K562 (cell line): ENCODE measurements at regions not wholly inside any gene's neighbourhood (a gene's known extent, or its start where the extent isn't known, plus 50 kb on each side); places are given as distances from the start of the nearest gene placed in this dataset.

Experiments used
- ATAC-seq: fragments of 200-7000 bp; cut with Tn5 transposase; 3 replicates; pipeline ENCODE4 v1.9.1; 2020; ENCODE audit warnings: moderate library complexity
- BruUV-seq: library from RNA; stranded (reverse); fragments of 400-500 nt; replicated peaks from 2 replicates; lab custom pipeline; 2021; lab: Mats Ljungman, UMichigan
- CTCF ChIA-PET: fragments of 300-600 bp; formaldehyde crosslinking; extraction: SDS; loops from one replicate; lab custom pipeline; 2021; ENCODE audit warnings: low intra/inter-chr PET ratio; lab: Yijun Ruan, JAX
- POLR2A ChIA-PET: fragments of 300-600, 350-650 bp; sonication (Branson Sonifier 250); formaldehyde crosslinking; extraction: SDS; loops from one replicate; lab custom pipeline; 2021; ENCODE audit warnings: antibody characterized with exemption, inconsistent platforms; lab: Yijun Ruan, JAX
- DNase-seq, 4 experiments: peaks; one replicate each; pipeline versions ENCODE4 v3.0.0 to v3.0.0-alpha.2; 2011 to 2018; ENCODE audit warnings: low spot score in 3 of 4, mixed read lengths in 3 of 4; ENCODE audit errors: extremely low read depth in 1 of 4
- FAIRE-seq: peaks from 2 replicates; lab custom pipeline; 2011; peaks lifted over from hg19 to GRCh38; lab: Jason Lieb, UNC
- H2AFZ ChIP-seq: 2 replicates; pipeline ENCODE4 v1.6.0; 2011; ENCODE audit warnings: low read depth, low read length, control low read depth, inconsistent platforms
- H3K27ac ChIP-seq: fragments of 200-600 bp; 3 replicates; pipeline ENCODE4 v1.8.0; 2011; ENCODE audit warnings: low read depth, mild to moderate bottlenecking, control low read depth, inconsistent platforms, low read length, moderate library complexity, mixed read lengths; ENCODE audit errors: extremely low read depth
- H3K27me3 ChIP-seq, 2 experiments: fragments of 300-600 bp in 1 of 2; 2 replicates in 1 of 2; 3 replicates in 1 of 2; pipeline versions ENCODE4 v1.6.0 to v1.8.0; 2011; ENCODE audit warnings: inconsistent platforms in 2 of 2, low read length in 2 of 2, mild to moderate bottlenecking in 1 of 2, mixed read lengths in 1 of 2, moderate library complexity in 1 of 2; ENCODE audit not compliant: control insufficient read depth in 2 of 2, insufficient read depth in 2 of 2
- H3K36me3 ChIP-seq: fragments of 300-600 bp; 3 replicates; pipeline ENCODE4 v1.8.0; 2011; ENCODE audit warnings: mild to moderate bottlenecking, low read length, inconsistent platforms; ENCODE audit not compliant: control insufficient read depth, insufficient read depth
- H3K4me1 ChIP-seq, 2 experiments: fragments of 200-600 bp in 1 of 2; replicated peaks in 1 of 2; 2 replicates in 1 of 2; 3 replicates in 1 of 2; pipeline versions ENCODE4 v1.5.1 to v1.8.0; 2011; ENCODE audit warnings: inconsistent platforms in 2 of 2, low read length in 2 of 2, mild to moderate bottlenecking in 1 of 2, mixed read lengths in 1 of 2, moderate library complexity in 1 of 2; ENCODE audit not compliant: control insufficient read depth in 2 of 2, insufficient read depth in 2 of 2
- H3K4me2 ChIP-seq: 2 replicates; pipeline ENCODE4 v1.6.1; 2011; ENCODE audit warnings: low read length, control low read depth, inconsistent platforms, mixed read lengths; ENCODE audit not compliant: insufficient read depth
- H3K4me3 ChIP-seq: fragments of 200-600 bp; sonication (generic), shearing (Covaris generic); 2 replicates; pipeline ENCODE4 v1.5.1; 2016; ENCODE audit warnings: control low read depth, inconsistent platforms
- H3K79me2 ChIP-seq: fragments of 200-600 bp; 3 replicates; pipeline ENCODE4 v1.8.0; 2011; ENCODE audit warnings: low read length, inconsistent platforms; ENCODE audit not compliant: control insufficient read depth, insufficient read depth
- H3K9ac ChIP-seq, 2 experiments: 2 replicates each; pipeline versions ENCODE4 v1.6.0 to v1.6.1; 2011; ENCODE audit warnings: low read depth in 2 of 2, low read length in 2 of 2, control low read depth in 1 of 2, inconsistent platforms in 1 of 2, mild to moderate bottlenecking in 1 of 2, mixed read lengths in 1 of 2; ENCODE audit not compliant: insufficient read depth in 1 of 2
- H3K9me1 ChIP-seq: one replicate; pipeline ENCODE4 v1.6.0; 2011; ENCODE audit warnings: inconsistent platforms, mild to moderate bottlenecking, low read length, moderate library complexity; ENCODE audit not compliant: control insufficient read depth, insufficient read depth
- H3K9me3 ChIP-seq: replicated peaks from 2 replicates; pipeline ENCODE4 v1.5.1; 2011; ENCODE audit warnings: low read depth, low read length, inconsistent platforms; ENCODE audit not compliant: control insufficient read depth, insufficient read depth
- H4K20me1 ChIP-seq: replicated peaks from 2 replicates; pipeline ENCODE4 v1.6.1; 2011; ENCODE audit warnings: low read length, inconsistent platforms, mixed read lengths; ENCODE audit not compliant: control insufficient read depth, insufficient read depth
- IRF1 ChIP-seq: sonication (generic); formaldehyde crosslinking; IDR thresholded peaks from 2 replicates; pipeline ENCODE4 v1.8.0; 2022; ENCODE audit warnings: missing genetic modification reagents, mild to moderate bottlenecking, borderline replicate concordance
- POLR2B ChIP-seq: fragments of 450-650 bp; IDR thresholded peaks from 2 replicates; pipeline ENCODE4 v1.6.1; 2018; ENCODE audit warnings: low read depth; ENCODE audit not compliant: partially characterized antibody
- ZBTB40 ChIP-seq, 2 experiments: fragments of 450-650 bp in 1 of 2; sonication (generic) in 1 of 2; formaldehyde crosslinking in 1 of 2; IDR thresholded peaks; 2 replicates each; pipeline versions ENCODE4 v1.7.1 to v1.9.0; 2016 to 2022; ENCODE audit warnings: inconsistent platforms in 1 of 2, mild to moderate bottlenecking in 1 of 2, missing genetic modification reagents in 1 of 2
- ZNF124 ChIP-seq: sonication (generic); formaldehyde crosslinking; IDR thresholded peaks from 2 replicates; pipeline ENCODE4 v1.8.1; 2022; ENCODE audit warnings: missing genetic modification reagents
- ZNF316 ChIP-seq: fragments of 450-650 bp; IDR thresholded peaks from 2 replicates; pipeline ENCODE4 v1.6.1; 2016
- ZNF668 ChIP-seq: fragments of 250-450 bp; sonication (Bioruptor Pico); IDR thresholded peaks from 2 replicates; pipeline ENCODE4 v1.8.0; 2022; ENCODE audit warnings: mild to moderate bottlenecking, inconsistent platforms
- WGBS: fragments of 100-300 bp; shearing (Covaris generic); methylation state at CpG from one replicate; pipeline ENCODE4 v1.1.6; 2016; ENCODE audit warnings: low coverage, mixed read lengths; ENCODE audit not compliant: insufficient coverage; ENCODE audit errors: missing lambda C conversion rate; 5-methylcytosine and 5-hydroxymethylcytosine counted together
- in situ Hi-C: fragments of 300-500 bp; cut with MboI; formaldehyde crosslinking; loops from 4 replicates; pipeline ENCODE4 v1.15.0; 2018; ENCODE audit warnings: inconsistent platforms, mixed read lengths
- intact Hi-C: fragments of 100-400 bp; cut with micrococcal nuclease; formaldehyde crosslinking; loops from 2 replicates; pipeline ENCODE4 v1.14.2; 2022

DNA sequence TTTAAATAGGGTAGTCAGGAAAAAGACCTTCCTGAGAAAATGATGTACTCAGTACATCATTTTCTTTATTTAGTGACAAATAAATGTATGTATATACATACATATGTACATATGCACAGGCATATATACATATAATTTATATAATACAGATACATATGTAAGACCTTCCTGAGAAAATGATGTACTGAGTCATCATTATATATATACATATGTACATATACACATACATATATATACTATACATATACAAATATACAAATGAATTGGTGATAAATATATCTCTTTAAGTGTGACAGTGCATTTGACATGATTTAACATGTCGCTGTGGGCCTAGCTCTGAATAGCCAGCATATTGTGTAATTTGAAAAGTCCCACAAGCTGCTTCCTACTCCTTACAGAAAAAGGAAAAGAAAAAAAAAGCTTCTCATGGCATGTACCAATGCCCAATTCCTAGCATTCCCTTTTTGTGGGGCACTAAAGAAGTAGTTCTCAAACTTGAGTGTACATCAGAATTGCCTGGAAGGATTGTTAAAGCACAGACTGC is 208.1 kb upstream of the UMPS start:
- H3K9me1 ChIP-seq, result no peaks in the 10 kb centered on the region
- CTCF ChIA-PET, result no interaction called here
- no peak overlapping the region for H3K4me2 ChIP-seq
- 0% methylated on average over 1 of the region's 1 CpG for WGBS
- H3K79me2 ChIP-seq, result no peaks in the 10 kb centered on the region
- in situ Hi-C loops, result no loop called here
- no peaks in the 10 kb centered on the region for H4K20me1 ChIP-seq
- no peak overlapping the region for H2AFZ ChIP-seq
- no peaks in the 10 kb centered on the region; a peak in 1 of 5 replicates for H3K27me3 ChIP-seq
- TF ChIP-seq ZNF124 (CRISPR knock-in tag) (no peak), IRF1 (CRISPR knock-in tag) (no peak), ZNF316 (no peak), POLR2B (no peak), ZBTB40 (IDR thresholded peaks at IDR 0.05) (no peak), ZBTB40 (CRISPR knock-in tag; IDR thresholded peaks at IDR 0.05) (no peak), ZNF668 (CRISPR knock-in tag) (no peak)
- no peak overlapping the region for H3K4me3 ChIP-seq
- no peak overlapping the region for H3K9ac ChIP-seq
- H3K27ac ChIP-seq, result no peak overlapping the region
- intact Hi-C loops, result no loop called here
- H3K4me1 ChIP-seq, result no peaks in the 10 kb centered on the region
- no peak for DNase-seq
- POLR2A ChIA-PET, result no interaction called here
- H3K36me3 ChIP-seq, result no peaks in the 10 kb centered on the region
- ATAC-seq, result no peak
- no TSS peak for BruUV-seq
- FAIRE-seq, result no peak
- no peaks in the 10 kb centered on the region for H3K9me3 ChIP-seq
